ENCODE measurements at regions not wholly inside any gene's neighbourhood (a gene's known extent, or its start where the extent isn't known, plus 50 kb on each side); places are given as distances from the start of the nearest gene placed in this dataset.

- intact Hi-C loops (cut with micrococcal nuclease) = no loop called here
- DNase-seq (no peak), ATAC-seq (no peak)
Measured at GRCh38 chr1:55997536-55997935, 581.8 kb downstream of the PLPP3 start.

- intact Hi-C loops (cut with micrococcal nuclease) = no loop called here
- ATAC-seq = no peak
- no peak for DNase-seq
Measured at GRCh38 chr1:55993646-55994318, 585.6 kb downstream of the PLPP3 start.

GRCh38 chr1:55990007-55990406 is 589.4 kb downstream of the PLPP3 start:
- intact Hi-C loops (cut with micrococcal nuclease) = no loop called here
- ATAC-seq = no peak

GRCh38 chr1:55988963-55989452 is 590.4 kb downstream of the PLPP3 start:
- intact Hi-C loops (cut with micrococcal nuclease) = no loop called here
- no peak for DNase-seq

More at GRCh38 chr1:55990007-55990406, 589.4 kb downstream of the PLPP3 start:
- DNase-seq = no peak

GRCh38 chr1:55987491-55988249 is 591.7 kb downstream of the PLPP3 start:
- intact Hi-C loops (cut with micrococcal nuclease) = no loop called here
- DNase-seq (no peak), ATAC-seq (peak; percentile 37)

More at GRCh38 chr1:55988963-55989452, 590.4 kb downstream of the PLPP3 start:
- ATAC-seq = no peak

GRCh38 chr1:55986003-55986402 is 593.4 kb downstream of the PLPP3 start:
- intact Hi-C loops (cut with micrococcal nuclease) = no loop called here
- ATAC-seq = peak; percentile 34
- no peak for DNase-seq

GRCh38 chr1:55981010-55981650 is 598.2 kb downstream of the PLPP3 start:
- intact Hi-C loops (cut with micrococcal nuclease) = no loop called here
- ATAC-seq (no peak), DNase-seq (no peak)

GRCh38 chr1:55980582-55980981 is 598.8 kb downstream of the PLPP3 start:
- no peak for ATAC-seq
- no peak for DNase-seq
- intact Hi-C loops (cut with micrococcal nuclease) = no loop called here

- intact Hi-C loops (cut with micrococcal nuclease) = no loop called here
- DNase-seq = no peak
- ATAC-seq = peak; percentile 67
Measured at GRCh38 chr1:55974714-55975441, 604.5 kb downstream of the PLPP3 start.

- intact Hi-C loops (cut with micrococcal nuclease) = no loop called here
- no peak for DNase-seq
- no peak for ATAC-seq
Measured at GRCh38 chr1:55970526-55971110, 608.7 kb downstream of the PLPP3 start.

- DNase-seq (no peak), ATAC-seq (no peak)
- intact Hi-C loops (cut with micrococcal nuclease) = no loop called here
Measured at GRCh38 chr1:55969322-55969721, 610.0 kb downstream of the PLPP3 start.

- intact Hi-C loops (cut with micrococcal nuclease) = no loop called here
- DNase-seq (no peak), ATAC-seq (no peak)
Measured at GRCh38 chr1:55968661-55969060, 610.7 kb downstream of the PLPP3 start.

GRCh38 chr1:55965981-55966461 is 613.3 kb downstream of the PLPP3 start:
- DNase-seq = no peak
- ATAC-seq = no peak
- intact Hi-C loops (cut with micrococcal nuclease) = no loop called here

- DNase-seq (no peak), ATAC-seq (no peak)
- intact Hi-C loops (cut with micrococcal nuclease) = no loop called here
Measured at GRCh38 chr1:55962472-55962871, 616.9 kb downstream of the PLPP3 start.

GRCh38 chr1:55959136-55959548 is 620.2 kb downstream of the PLPP3 start:
- DNase-seq = peak; percentile 31
- intact Hi-C loops (cut with micrococcal nuclease) = no loop called here
- peak; percentile 94 for ATAC-seq

GRCh38 chr1:55958498-55958897 is 620.9 kb downstream of the PLPP3 start:
- ATAC-seq (no peak), DNase-seq (no peak)
- intact Hi-C loops (cut with micrococcal nuclease) = no loop called here

- intact Hi-C loops (cut with micrococcal nuclease) = no loop called here
- ATAC-seq (peak; percentile 40), DNase-seq (no peak)
Measured at GRCh38 chr1:55957276-55957675, 622.1 kb downstream of the PLPP3 start.

- no peak for ATAC-seq
- DNase-seq = no peak
- intact Hi-C loops (cut with micrococcal nuclease) = no loop called here
Measured at GRCh38 chr1:55955016-55955621, 624.2 kb downstream of the PLPP3 start.

- DNase-seq = no peak
- intact Hi-C loops (cut with micrococcal nuclease) = no loop called here
- ATAC-seq = no peak
Measured at GRCh38 chr1:55951291-55951690, 628.1 kb downstream of the PLPP3 start.

All from left ventricle myocardium superior (tissue), 1 donor.